ENCODE measurements at regions not wholly inside any gene's neighbourhood (a gene's known extent, or its start where the extent isn't known, plus 50 kb on each side); places are given as distances from the start of the nearest gene placed in this dataset.

- no peak for DNase-seq (ENCODE audit: low spot score)
Measured at GRCh38 chr12:67535176-67535575, 113.4 kb upstream of the DYRK2 start.

DNA sequence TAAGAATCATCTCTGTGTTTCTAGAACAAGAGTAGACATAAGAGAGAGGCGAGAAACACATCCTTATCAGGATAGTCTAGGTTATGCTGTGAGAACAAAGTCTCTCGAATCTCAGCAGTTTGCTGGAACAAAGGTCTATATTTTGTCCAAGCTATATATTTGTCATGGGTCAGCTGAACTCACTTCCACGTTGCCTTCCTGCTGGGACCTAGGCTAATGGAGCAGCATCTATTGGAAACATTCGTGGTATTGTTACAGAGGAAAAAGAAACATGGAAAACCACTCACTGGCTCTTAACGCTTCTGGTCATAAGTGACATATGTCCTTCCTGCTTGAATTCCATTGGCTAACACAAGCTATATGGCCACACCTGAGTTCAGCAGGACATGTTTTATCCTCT, 112.6 kb upstream of the DYRK2 start:
- DNase-seq (ENCODE audit: low spot score), result no peak

DNA sequence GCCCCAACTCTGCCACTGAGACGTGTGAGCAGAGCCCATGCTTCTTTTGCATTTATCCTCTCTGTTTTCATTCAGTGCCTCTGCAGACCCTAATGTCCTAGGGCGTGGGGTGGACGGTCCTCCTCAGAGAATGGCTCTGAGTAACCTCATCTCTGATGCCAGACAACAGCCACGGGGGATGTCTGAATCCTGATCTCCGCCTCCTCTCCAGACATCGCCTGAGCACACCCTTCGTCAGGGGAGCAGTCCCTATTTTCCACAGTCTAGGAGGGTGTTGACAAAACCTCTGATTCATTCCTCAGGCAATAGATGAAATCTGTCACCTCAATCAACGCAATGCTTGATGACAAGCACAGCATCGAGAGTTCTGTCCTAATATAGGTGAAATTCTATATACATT, 109.2 kb upstream of the DYRK2 start:
- no peak for DNase-seq (ENCODE audit: low spot score)

DNA sequence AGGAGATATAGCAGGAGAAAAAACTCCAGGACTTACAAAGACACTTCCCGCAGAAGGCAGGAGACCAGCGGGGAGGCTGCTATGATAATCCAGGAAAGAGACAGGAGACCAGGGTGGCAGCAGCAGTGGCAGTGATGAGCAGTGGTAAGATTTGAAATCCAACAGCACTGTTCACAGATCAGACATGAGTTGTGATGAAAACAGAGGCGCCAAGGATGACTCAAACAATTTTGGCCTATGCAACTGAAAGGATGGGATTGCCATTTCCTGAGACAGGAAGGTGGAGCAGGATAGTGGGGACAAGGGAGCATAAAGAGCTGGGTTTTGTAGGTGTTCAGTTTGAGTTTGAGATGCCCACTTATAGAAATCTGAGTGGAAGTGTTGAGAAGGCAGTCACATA, 108.6 kb upstream of the DYRK2 start:
- no peak for DNase-seq (ENCODE audit: low spot score)

DNA sequence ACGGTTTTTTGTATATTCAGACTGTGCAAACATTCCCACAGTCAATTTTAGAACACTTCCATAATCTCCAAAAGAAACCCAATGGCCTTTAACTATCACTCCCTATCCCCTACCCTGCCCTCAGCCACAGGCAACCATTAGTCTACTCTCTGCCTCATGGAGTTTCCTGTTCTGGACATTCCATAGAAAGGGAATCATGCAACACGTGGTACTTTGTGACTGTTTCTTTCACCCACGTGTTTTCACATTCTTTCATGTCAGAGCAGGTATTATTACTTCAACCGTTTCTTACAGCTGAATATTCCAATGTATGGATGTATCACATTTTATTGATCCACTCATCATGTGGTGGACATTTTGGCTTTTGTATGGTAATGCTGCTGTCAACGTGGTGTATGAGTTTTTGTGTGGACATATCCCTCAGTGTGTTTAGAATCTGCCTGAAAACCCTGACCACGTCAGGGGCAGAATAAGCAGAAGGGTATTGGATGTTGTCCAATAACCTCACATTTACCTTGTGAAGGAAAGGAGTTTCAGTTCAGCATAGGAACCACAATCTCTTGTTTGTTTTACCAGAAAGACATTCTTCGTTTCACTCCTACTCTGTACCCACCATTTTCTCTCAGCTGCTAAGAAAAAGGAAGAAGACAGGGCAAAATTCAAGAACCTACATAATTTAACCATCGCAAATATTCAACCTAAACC, 107.5 kb upstream of the DYRK2 start:
- no peak for DNase-seq (ENCODE audit: low spot score)

DNA sequence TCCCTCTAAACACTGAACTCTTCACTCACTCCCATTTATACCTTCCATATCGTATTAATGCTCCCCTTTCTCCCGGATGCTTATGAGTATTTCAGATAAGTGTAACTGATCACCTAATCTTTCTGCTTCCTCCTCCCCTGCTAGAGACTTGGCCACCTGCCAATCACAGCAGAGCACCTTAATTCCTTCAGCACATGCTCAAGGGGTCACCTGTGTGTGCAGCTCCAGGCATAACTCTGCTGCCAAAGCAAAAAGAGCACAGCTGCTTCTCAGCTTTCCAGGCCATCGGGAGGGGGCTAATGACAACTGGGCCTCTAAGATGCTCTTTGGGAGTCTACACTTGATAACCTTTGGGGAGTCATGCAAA, 106.9 kb upstream of the DYRK2 start:
- peak; percentile 12 for DNase-seq (ENCODE audit: low spot score)

- DNase-seq (ENCODE audit: low spot score), result no peak
Measured at GRCh38 chr12:67543021-67543770, 105.3 kb upstream of the DYRK2 start.

DNA sequence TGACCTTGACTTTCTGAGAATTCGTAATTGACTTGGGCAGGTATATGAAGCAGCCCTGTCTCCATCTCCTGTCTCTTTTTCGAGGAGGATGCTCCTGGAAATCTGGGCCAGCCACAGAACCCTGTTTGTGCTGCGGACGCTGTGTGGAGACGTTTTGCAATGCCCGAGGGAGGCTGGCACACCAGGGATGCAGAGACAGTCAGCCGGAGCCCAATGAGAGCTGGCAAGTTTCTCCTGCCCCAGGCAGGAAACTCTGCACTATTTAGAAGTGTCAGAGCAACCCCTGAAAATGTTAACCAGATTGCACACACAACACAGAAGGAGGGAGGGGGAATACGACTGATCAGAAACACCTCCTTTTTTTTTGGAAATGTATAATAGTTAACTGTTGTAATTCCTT, 103.2 kb upstream of the DYRK2 start:
- DNase-seq (ENCODE audit: low spot score), result no peak

DNA sequence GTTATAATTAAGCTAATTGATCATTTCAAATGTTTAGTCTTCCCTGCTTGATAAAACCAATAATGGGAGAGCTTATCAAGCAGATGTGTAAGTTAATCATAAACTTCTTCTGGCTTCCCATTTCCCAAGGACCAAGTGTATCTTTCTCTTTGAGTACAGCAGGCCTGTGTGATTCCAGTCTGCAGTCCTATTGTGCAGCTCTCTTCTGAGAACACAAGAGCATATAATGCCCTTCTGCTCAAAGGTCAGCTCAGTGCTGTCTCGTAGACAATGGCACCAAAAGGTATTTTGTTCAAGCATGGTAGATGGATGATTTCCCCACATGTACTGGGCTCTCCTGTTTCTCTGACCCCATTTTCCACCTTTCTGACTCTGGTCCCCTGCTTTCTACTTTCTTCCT, 101.8 kb upstream of the DYRK2 start:
- no peak for DNase-seq (ENCODE audit: low spot score)

- peak; percentile 38 for DNase-seq (ENCODE audit: low spot score)
Measured at GRCh38 chr12:67555075-67555717, 93.3 kb upstream of the DYRK2 start.

GRCh38 chr12:67558775-67559174, 89.8 kb upstream of the DYRK2 start:
- no peak for DNase-seq (ENCODE audit: low spot score)

DNA sequence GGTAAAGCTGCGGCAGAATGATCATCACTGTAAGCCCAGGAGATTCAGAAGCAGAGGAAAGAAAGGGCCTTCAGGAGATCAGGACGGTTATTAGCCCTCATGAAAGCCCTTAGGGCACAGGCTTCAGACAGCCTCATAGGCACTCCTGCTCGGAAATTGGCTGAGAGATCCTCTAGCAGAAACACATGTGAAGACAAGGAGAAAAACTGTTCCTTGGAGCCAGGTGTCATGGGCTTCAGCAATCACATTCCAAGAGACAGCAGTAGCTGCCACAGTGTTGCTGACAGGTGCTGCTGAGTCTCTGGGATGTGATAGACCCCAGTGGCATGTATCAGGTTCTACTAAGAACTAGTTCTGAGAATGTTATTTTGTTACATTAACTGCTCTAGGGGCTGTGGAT, 88.8 kb upstream of the DYRK2 start:
- no peak for DNase-seq (ENCODE audit: low spot score)

DNA sequence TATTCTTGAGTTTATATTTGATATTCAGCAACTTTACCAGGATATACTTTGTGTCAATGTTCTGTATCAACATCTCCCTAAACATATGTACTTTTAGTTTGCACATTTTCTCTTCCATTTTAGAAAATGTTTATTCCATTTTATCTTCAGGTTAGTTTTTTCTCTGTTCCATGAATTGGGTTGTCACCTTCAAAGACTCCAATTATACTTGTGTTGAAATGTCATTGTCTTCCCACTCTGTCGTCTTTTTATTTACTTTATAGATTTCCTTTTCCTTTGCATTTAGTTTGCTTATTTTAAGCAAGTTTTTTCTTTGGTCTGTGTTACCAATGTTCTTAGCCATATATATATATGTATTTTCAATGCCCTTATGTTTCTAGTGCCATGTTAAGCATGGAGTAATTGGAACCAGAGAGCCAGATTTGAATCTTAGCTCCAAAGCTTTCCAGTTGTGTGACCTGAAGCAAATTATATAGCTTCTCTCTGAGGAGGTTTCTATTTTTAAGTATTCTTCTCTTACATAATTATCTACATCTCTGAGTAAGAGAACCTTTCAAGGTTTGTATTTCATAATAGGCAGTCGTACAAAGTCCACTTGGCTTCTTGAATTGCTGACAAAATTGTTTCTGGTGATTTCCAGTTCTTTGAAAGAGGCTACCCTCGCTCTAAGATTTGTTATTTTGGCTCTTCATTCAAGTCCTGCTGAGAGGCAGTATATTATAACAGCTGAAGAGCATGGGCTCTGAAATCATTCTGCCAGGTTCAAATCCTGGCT, 85.8 kb upstream of the DYRK2 start:
- DNase-seq (ENCODE audit: low spot score), result no peak

- no peak for DNase-seq (ENCODE audit: low spot score)
Measured at GRCh38 chr12:67568055-67568454, 80.5 kb upstream of the DYRK2 start.

DNA sequence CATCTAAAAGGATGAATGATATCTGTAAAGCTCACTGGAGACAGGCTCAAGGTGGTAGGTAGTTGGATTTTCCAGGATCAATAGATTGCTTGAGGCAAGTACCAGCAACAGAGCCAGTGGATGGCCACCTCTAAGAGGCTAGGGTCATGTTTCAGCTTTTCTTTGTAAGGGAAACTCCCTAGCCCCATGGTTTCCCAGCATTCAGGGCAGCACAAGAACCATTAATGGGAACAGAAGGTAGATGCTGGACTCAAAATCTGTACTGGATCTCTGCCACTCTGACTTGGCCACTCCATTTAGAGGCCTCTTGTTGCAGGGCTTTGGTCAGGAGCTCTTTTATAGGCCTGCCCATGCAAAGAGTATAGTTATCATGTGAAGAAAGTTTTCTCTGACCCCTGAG, 76.1 kb upstream of the DYRK2 start:
- DNase-seq (ENCODE audit: low spot score), result no peak

DNA sequence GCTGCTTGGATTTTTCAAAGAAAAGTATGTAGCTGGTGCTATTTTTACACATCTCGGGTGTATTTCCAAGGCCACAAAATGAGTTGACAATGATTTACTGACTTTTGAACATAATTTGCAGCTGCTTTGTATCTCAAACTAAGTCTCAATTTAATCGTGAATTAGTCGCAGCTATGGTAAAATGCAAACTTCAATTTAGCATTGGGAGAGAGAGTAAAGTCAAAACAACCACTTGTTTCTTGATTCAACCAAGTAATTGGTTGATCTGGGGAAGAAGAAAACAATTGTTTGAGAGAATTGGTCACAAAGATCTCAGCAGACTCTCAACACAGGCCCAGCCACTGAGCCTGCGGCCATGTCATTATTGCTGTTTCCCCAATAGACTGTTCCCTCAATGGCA, 75.0 kb upstream of the DYRK2 start:
- no peak for DNase-seq (ENCODE audit: low spot score)

GRCh38 chr12:67578976-67579661, 69.4 kb upstream of the DYRK2 start:
- peak; percentile 54 for DNase-seq (ENCODE audit: low spot score)

DNA sequence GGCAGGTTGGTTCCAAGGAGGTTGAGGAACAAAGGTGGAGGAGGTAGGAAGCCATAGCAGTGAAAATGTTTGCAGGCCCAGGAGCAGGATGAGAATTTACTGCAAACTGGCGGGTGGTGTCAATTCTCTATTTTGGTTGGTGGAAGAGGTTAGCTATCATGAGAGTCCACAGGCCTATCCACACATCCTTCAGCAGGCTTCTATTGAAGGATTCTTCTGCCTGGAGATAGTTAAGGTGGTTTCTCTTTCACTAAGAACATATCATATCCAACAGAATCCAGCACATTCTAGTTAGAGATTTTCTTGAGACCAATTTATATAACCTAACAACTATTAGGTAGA, 68.9 kb upstream of the DYRK2 start:
- no peak for DNase-seq (ENCODE audit: low spot score)

DNA sequence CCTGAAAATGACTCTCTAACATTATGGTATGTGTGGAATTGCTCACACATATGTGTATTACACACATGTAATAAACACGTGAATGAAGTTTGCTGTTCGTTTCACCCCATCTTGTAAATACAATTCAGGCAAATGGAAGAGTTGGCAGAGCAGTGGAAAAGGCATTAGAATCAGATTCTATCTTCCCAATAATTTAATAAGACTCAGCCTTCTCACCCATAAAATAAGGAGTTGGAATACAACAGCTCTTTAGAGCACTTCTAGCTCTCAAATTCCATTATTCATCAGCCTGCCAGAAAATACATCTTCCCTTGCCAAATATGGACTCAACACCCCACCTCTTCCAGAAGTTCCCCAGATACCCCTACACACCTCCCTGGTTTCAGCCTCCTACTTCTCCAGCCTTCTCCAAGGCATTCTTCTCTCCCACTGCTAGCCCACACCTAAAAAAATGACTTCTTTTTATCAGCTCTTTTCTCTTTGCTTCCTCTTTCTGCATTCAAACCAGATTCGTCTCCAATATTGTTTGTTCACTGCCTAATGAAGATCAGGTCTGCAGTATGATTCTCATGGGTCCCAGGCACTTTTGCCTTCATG, 66.2 kb upstream of the DYRK2 start:
- no peak for DNase-seq (ENCODE audit: low spot score)

DNA sequence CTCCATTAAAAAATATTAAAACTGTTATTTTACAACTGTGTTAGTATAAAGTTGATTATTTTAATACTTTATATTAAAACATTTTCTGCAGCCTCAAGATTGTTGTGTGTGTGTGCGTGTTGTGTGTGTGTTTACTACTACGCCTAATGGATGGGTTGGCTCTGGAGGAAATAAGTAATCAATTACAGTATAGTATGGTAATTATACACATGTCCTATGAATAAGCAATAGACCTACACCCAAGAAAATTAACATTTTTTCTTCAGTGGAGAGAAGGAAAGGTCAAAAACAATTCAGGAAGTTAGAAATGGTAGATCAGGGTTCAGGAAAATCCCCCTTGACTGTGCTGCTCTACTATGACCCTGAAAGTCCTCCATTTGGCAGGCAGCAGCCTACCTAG, 65.7 kb upstream of the DYRK2 start:
- DNase-seq (ENCODE audit: low spot score), result no peak

DNA sequence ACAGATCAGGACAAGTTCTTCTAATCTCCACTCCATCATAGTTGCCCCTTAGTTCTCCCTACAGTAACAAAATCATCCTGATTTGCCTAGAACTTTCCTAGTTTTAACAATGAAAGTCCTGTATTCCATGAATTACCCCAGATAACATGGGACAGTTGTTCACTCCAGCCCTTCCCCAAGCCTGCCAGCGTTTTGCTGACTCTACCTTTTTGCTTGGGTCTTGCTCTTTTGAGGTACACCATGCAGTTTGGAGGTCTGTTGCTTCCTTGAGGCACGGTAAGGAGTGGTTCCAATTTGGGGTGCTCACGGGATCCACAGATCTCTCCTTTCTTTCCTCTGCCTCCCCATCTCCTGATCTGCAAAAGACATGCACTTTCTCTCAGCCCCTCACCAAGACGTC, 61.6 kb upstream of the DYRK2 start:
- no peak for DNase-seq (ENCODE audit: low spot score)

- no peak for DNase-seq (ENCODE audit: low spot score)
Measured at GRCh38 chr12:67589078-67589477, 59.5 kb upstream of the DYRK2 start.

Data from CD4-positive, alpha-beta T cell treated with Interleukin-2 at 100 ng/mL for 4 hours (primary cell).